RWPE2 (cell line): ENCODE measurements at regions not wholly inside any gene's neighbourhood (a gene's known extent, or its start where the extent isn't known, plus 50 kb on each side); places are given as distances from the start of the nearest gene placed in this dataset.
"Not testable (repeated sequence)": the region's sequence is repeated elsewhere in the genome, so short reads cannot be mapped to it uniquely, and the experiment has no call there.

ENCODE experiments used
- ATAC-seq: fragments of 200-7000 bp; cut with Tn5 transposase; 3 replicates; pipeline ENCODE4 v1.9.1; 2021; ENCODE audit warnings: low read depth
- DNase-seq: peaks from one replicate; pipeline ENCODE4 v3.0.0-alpha.2; 2020; ENCODE audit warnings: low spot score
- H3K27ac ChIP-seq: fragments of 450-650 bp; 2 replicates; pipeline ENCODE4 v1.5.1; 2017; ENCODE audit warnings: mild to moderate bottlenecking; ENCODE audit not compliant: poor library complexity, severe bottlenecking
- H3K27me3 ChIP-seq: fragments of 250-450 bp; sonication (Bioruptor Pico); 2 replicates; pipeline ENCODE4 v1.5.1; 2021; ENCODE audit warnings: mild to moderate bottlenecking, moderate library complexity; ENCODE audit not compliant: insufficient read depth, poor library complexity, severe bottlenecking
- H3K36me3 ChIP-seq: fragments of 250-450 bp; sonication (Bioruptor Pico); 2 replicates; pipeline ENCODE4 v1.5.1; 2020; ENCODE audit warnings: low read depth, mild to moderate bottlenecking, moderate library complexity
- H3K4me1 ChIP-seq: fragments of 250-450 bp; sonication (Bioruptor Pico); 2 replicates; pipeline ENCODE4 v1.5.1; 2021; ENCODE audit warnings: mild to moderate bottlenecking, moderate library complexity; ENCODE audit not compliant: insufficient read depth, poor library complexity, severe bottlenecking
- H3K4me3 ChIP-seq: fragments of 250-450 bp; sonication (Bioruptor Pico); 2 replicates; pipeline ENCODE4 v1.5.1; 2021; ENCODE audit warnings: mild to moderate bottlenecking, moderate library complexity; ENCODE audit not compliant: severe bottlenecking
- H3K9me3 ChIP-seq: fragments of 250-450 bp; sonication (Bioruptor Pico); 2 replicates; pipeline ENCODE4 v1.5.1; 2021; ENCODE audit warnings: mild to moderate bottlenecking, moderate library complexity; ENCODE audit not compliant: severe bottlenecking
- TF ChIP-seq, protein P1 (sequence below): fragments of 450-650 bp; IDR thresholded peaks from one replicate; pipeline ENCODE4 v1.5.1; 2017; ENCODE audit warnings: mild to moderate bottlenecking, moderate library complexity; ENCODE audit not compliant: poor library complexity, severe bottlenecking

DNA sequence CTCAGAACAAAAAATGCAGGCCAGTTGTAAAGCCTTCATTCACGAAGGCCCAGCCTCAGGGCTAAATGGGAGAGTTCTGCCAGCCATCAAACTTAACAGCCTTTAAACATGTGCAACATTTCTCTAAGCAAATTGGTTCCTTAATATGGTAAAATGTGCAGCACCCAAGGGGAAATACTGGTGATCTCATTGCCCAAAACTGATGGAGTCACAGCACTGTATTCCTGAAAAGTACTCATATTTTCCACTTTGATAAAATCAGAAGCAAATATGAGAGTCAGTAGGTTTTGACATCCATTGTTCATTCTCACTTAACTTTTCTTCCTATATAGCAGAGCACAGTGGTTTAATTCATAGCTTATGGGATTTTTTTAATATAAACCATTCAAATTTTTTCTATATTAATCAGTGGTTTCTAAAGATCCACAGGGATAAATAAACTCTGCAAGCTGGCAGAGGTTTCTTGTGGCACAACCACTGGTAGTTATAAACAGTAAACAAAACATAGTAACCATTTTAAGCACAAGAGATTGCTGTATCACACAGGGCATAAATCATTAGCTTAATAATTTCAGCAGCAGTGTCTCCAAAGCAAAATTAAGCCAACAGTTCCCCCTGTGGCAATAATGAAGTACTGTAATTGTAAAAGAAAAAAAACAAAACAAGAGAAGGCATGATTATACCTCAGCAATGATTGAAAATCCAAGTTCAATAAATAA lies 106.9 kb upstream of the LYPLAL1 start:
- H3K27me3 ChIP-seq: no peaks in the 10 kb centered on the region
- H3K27ac ChIP-seq: no peak overlapping the region
- H3K9me3 ChIP-seq: no peaks in the 10 kb centered on the region
- no peak for ATAC-seq
- TF ChIP-seq, protein P1, sequence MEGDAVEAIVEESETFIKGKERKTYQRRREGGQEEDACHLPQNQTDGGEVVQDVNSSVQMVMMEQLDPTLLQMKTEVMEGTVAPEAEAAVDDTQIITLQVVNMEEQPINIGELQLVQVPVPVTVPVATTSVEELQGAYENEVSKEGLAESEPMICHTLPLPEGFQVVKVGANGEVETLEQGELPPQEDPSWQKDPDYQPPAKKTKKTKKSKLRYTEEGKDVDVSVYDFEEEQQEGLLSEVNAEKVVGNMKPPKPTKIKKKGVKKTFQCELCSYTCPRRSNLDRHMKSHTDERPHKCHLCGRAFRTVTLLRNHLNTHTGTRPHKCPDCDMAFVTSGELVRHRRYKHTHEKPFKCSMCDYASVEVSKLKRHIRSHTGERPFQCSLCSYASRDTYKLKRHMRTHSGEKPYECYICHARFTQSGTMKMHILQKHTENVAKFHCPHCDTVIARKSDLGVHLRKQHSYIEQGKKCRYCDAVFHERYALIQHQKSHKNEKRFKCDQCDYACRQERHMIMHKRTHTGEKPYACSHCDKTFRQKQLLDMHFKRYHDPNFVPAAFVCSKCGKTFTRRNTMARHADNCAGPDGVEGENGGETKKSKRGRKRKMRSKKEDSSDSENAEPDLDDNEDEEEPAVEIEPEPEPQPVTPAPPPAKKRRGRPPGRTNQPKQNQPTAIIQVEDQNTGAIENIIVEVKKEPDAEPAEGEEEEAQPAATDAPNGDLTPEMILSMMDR: peak; percentile 44
- no peaks in the 10 kb centered on the region for H3K36me3 ChIP-seq
- no peaks in the 10 kb centered on the region for H3K4me1 ChIP-seq
- no peak overlapping the region for H3K4me3 ChIP-seq
- DNase-seq: no peak

GRCh38 chr1:219067350-219067712 lies 106.3 kb upstream of the LYPLAL1 start:
- H3K4me1 ChIP-seq: no peaks in the 10 kb centered on the region
- no peaks in the 10 kb centered on the region for H3K36me3 ChIP-seq
- no peak overlapping the region for H3K4me3 ChIP-seq
- H3K9me3 ChIP-seq: no peaks in the 10 kb centered on the region
- no peak for DNase-seq
- H3K27ac ChIP-seq: no peak overlapping the region
- ATAC-seq: no peak
- H3K27me3 ChIP-seq: no peaks in the 10 kb centered on the region
- TF ChIP-seq, protein P1: peak; percentile 4

- H3K27me3 ChIP-seq, H3K27ac ChIP-seq, DNase-seq, H3K4me3 ChIP-seq, H3K9me3 ChIP-seq, ATAC-seq, H3K36me3 ChIP-seq, H3K4me1 ChIP-seq: not testable (repeated sequence)
Observed at GRCh38 chr1:219070395-219070794, 103.3 kb upstream of the LYPLAL1 start.

DNA sequence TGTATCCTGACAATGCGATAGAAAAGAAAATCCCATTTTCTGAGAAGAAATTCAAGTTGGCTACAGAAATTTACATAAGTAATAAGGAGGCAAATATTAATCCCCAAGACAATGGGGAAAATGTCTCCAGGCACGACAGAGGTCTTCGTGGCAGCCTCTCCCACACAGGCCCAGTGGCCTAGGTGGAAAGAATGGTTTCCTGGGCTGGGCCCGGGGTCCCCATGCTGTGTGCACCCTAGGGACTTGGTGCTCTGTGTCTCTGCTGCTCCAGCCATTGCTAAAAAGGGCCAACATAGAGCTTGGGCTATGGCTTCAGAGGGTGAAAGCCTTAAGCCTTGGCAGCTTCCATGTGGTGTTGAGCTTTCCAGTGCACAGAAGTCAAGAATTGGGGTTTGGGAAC lies 102.5 kb upstream of the LYPLAL1 start:
- TF ChIP-seq, protein P1: no peak
- ATAC-seq: no peak
- H3K27me3 ChIP-seq: no peaks in the 10 kb centered on the region
- H3K4me3 ChIP-seq: no peak overlapping the region
- H3K27ac ChIP-seq: no peak overlapping the region
- H3K4me1 ChIP-seq: no peaks in the 10 kb centered on the region
- no peaks in the 10 kb centered on the region for H3K9me3 ChIP-seq
- DNase-seq: no peak
- no peaks in the 10 kb centered on the region for H3K36me3 ChIP-seq

DNA sequence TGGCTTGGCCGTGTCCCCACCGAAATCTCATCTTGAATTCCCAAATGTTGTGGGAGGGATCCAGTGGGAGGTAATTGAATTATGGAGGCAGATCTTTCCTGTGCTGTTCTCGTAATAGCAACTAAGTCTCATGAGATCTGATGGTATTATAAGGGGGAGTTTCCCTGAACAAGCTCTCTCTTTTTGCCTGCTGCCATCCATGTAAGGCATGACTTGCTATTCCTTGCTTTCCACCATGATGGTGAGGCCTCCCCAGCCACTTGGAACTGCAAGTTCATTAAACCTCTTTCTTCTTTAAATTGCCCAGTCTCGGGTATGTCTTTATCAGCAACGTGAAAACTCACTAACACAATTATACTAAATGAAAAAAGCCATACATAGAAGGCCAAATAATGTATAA lies 101.3 kb upstream of the LYPLAL1 start:
- ATAC-seq (no peak), DNase-seq (no peak)
- Histone ChIP-seq H3K27ac (no peak overlapping the region), H3K4me1 (no peaks in the 10 kb centered on the region), H3K4me3 (no peak overlapping the region), H3K27me3 (no peaks in the 10 kb centered on the region), H3K9me3 (no peaks in the 10 kb centered on the region), H3K36me3 (no peaks in the 10 kb centered on the region)
- TF ChIP-seq, protein P1: no peak
